DMS 273 (cell line): ENCODE measurements at regions not wholly inside any gene's neighbourhood (a gene's known extent, or its start where the extent isn't known, plus 50 kb on each side); places are given as distances from the start of the nearest gene placed in this dataset.

ENCODE experiments used
- DNase-seq: peaks from one replicate; lab custom pipeline; 2025; ENCODE audit not compliant: unreplicated experiment; lab: John Stamatoyannopoulos, UW

- DNase-seq = no peak
Measured at GRCh38 chr2:217722883-217723472, 279.8 kb downstream of the TNS1 start.

DNA sequence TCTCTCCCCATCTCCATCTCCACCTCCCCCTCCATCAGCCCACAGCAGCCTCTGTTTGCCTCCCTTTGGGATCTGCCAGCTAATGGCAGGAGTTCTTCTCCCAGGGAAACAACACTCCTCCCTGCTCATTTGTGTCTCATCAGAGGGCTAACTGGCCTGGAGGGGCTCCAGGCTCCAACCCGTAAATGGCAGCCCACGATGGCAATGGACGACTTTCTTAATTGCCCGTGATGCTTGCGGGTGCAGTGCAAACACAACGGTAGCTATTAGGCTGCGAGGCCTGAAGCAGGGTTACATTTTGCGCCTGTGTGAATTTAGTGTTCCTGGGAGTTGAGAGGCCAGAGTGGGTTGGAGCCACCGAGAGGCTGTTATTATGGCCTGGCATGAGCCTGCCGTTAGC is 285.1 kb downstream of the TNS1 start:
- DNase-seq = no peak

GRCh38 chr2:217715484-217715883 is 287.3 kb downstream of the TNS1 start:
- DNase-seq = no peak

- no peak for DNase-seq
Measured at GRCh38 chr2:217714287-217714751, 288.5 kb downstream of the TNS1 start.

- DNase-seq = peak; percentile 84
Measured at GRCh38 chr2:217713395-217714286, 289.2 kb downstream of the TNS1 start.

GRCh38 chr2:217712431-217712830 is 290.4 kb downstream of the TNS1 start:
- DNase-seq = no peak

DNA sequence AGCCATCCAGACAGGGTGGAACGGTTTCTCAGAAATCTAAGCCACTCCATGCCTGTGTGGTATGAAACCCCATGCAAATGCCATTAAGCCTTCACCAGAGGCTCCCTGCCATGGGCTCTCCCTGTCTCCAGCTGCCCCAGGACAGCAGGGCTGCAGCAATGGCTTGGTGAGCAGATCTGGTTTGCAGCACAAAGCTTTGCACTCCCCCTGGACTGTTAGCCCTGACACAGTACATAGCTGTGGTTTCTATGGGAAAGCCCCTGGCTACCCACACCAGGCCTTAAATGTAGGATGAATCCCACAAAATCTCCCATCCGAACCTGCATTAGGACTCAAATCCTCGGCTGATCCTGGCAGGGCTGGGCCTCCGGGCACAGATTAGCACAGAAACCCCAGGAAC is 291.6 kb downstream of the TNS1 start:
- no peak for DNase-seq

GRCh38 chr2:217710211-217710765 is 292.5 kb downstream of the TNS1 start:
- no peak for DNase-seq

GRCh38 chr2:217709478-217710210 is 293.2 kb downstream of the TNS1 start:
- no peak for DNase-seq

DNA sequence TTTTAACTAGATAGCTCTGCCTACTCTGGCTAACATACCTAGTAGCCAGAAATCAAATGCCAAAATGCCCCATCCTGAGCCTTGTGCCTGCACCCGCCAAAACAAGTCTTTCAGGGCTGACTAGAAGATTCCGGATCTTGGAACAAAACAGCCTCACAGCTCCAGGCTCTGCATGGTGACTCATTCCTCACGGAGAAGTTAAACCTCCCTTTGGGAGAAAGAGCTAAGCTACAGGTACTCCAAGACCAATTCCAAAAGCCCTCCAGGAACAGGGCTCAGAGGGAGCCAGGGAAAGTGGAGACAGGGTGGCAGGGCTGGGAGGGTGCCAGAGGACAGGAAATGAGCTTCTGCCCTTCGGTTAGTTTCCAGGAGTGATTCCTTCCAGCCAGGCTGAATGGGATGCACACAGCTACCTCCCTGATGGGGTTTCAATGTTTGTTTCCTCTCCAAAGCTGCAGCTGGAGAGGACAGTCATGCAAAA is 295.6 kb downstream of the TNS1 start:
- DNase-seq = no peak

DNA sequence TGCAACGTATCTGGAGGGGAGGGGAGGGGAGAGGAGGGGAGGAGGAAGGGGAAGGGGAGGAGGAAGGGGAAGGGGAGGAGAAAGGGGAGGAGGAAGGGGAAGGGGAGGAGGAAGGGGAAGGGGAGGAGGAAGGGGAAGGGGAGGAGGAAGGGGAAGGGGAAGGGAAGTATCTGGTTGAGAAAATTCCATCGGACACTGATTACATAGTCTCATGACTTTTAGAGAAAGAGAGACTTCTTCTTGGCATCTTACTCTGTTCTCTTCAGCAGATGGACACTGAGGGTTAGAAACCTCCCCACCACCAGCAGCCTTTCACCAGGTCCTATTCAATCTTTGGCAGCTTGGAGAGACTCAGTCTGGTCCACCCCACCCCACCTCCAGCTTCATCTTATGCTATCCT is 296.3 kb downstream of the TNS1 start:
- no peak for DNase-seq

GRCh38 chr2:217706095-217706494 is 296.7 kb downstream of the TNS1 start:
- no peak for DNase-seq

GRCh38 chr2:217705461-217705860 is 297.3 kb downstream of the TNS1 start:
- DNase-seq = no peak

DNA sequence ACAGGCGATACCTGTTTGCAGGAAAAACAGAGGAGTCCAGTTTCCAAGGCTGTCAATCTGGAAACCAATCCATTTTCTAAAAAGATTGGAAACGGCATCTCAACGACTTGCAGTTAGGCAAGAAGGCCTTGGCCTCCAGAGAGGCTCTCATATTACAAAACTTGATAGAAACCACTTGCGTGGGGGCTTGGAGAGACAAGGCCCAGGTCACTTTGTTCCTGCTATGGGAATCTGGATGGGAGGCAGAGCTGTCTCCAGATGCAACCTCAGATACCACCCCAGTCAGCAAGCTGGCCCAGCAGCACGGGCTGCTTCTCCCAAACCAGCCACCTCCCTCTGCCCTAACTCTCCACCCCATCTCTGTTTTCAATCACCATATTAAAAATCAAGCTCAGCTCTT is 298.8 kb downstream of the TNS1 start:
- no peak for DNase-seq

DNA sequence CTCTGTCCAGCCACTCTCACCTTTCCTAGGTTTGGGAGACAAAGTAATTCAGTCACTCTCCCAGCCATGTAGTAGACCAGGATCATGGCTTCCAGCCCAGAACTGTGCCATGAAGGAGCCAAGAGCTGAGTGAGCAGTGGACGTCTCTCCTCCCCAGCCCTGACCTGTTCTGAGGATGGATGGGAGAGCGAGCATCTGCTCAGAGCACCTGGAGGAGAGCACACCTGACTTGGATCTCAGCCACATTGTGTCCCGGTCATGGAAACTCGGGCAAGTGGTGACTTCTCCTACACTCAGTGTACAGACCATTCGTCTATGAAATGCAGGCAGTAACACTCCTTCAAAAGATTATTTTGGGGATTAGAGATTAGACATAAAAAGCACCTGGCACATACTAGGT is 299.7 kb downstream of the TNS1 start:
- no peak for DNase-seq

GRCh38 chr2:217701622-217702021 is 301.2 kb downstream of the TNS1 start:
- no peak for DNase-seq

DNA sequence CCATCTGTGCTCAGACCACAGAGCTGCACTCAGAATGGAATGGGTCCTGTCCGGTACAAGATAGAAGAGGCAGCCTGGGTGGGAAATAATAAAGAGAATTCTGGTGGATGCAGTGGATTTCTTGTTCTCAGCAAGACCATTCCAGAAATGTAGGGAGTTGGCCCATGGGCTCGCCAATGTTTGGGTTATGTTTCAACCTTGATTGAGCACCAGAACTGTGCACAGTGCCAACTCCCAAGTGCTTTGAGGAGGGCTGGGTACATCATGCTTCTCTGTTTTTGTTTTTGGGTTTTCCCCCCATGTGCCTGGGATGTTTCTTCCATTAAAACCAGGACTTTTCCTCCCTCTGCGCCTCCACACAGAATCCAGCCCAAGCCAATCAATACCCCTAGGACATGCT is 304.1 kb downstream of the TNS1 start:
- DNase-seq = no peak

DNA sequence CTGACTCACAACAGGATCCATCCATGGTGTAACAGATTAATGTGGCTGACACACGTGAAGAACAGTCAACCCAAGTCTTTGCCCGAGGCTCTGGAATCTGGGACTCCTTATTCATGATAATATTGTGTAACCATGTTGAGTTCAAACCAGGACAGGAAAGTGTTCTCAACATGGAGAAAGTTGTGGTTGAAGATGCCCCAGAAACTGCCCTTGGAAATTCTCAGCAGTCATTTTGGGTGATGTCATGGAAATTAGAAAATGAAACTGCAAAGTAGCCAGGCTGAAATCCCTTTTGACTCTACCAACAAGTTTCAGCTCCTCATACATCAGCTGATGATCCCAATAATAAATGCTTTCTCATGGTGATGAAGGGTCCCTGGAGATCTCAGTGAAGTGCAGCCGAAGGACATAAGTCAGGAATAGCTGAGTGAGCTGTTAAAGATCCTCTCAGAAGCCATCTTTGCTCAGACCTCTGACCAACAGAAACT is 307.7 kb downstream of the TNS1 start:
- no peak for DNase-seq

DNA sequence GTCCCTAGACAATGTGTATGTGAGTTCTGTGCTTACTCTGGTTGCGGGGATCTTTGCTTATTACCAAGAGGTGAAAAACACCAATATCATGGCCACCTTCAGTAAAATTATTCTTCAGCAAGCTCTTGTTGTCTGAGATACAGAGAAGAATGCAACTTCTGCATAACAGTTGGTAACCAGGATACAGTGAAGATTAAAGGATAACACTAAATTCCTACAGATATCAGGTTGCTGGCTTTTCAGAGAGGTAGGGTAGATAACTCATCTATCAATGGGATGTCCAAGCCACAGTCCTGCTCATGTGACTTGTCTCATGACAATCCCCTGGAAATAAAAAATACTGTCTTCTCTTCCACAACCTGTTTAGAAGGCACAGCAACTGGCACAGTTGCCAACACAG is 308.5 kb downstream of the TNS1 start:
- no peak for DNase-seq

GRCh38 chr2:217693363-217693762 is 309.4 kb downstream of the TNS1 start:
- DNase-seq = no peak
